Neural progenitor cell (in vitro differentiated cells): ENCODE measurements at regions not wholly inside any gene's neighbourhood (a gene's known extent, or its start where the extent isn't known, plus 50 kb on each side); places are given as distances from the start of the nearest gene placed in this dataset.
"Not testable (repeated sequence)": the region's sequence is repeated elsewhere in the genome, so short reads cannot be mapped to it uniquely, and the experiment has no call there.

Experiments
- DNase-seq: peaks from one replicate; pipeline ENCODE4 v3.0.0-alpha.2; 2016; ENCODE audit warnings: low spot score
- H2AFZ ChIP-seq: fragments of 200-600 bp; sonication (generic); replicated peaks from 2 replicates; pipeline ENCODE4 v1.6.1; 2016; ENCODE audit warnings: antibody characterized with exemption
- H3F3A ChIP-seq: fragments of 200-600 bp; sonication (generic); 2 replicates; pipeline ENCODE4 v1.6.1; 2016; ENCODE audit warnings: antibody characterized with exemption, low read depth
- H3K27ac ChIP-seq: fragments of 200-600 bp; sonication (generic); 2 replicates; pipeline ENCODE4 v1.5.1; 2016; ENCODE audit warnings: mild to moderate bottlenecking
- H3K27me3 ChIP-seq: fragments of 200-600 bp; sonication (generic); 2 replicates; pipeline ENCODE4 v1.6.1; 2016; ENCODE audit warnings: mild to moderate bottlenecking, moderate library complexity
- H3K36me3 ChIP-seq: fragments of 200-600 bp; sonication (generic); 2 replicates; pipeline ENCODE4 v1.5.1; 2016
- H3K4me1 ChIP-seq: fragments of 200-600 bp; sonication (generic); 2 replicates; pipeline ENCODE4 v1.6.1; 2016; ENCODE audit warnings: mixed run types
- H3K4me2 ChIP-seq: fragments of 200-600 bp; sonication (generic); 2 replicates; pipeline ENCODE4 v1.6.1; 2016
- H3K4me3 ChIP-seq: fragments of 200-600 bp; sonication (generic); 2 replicates; pipeline ENCODE4 v1.5.1; 2016
- H3K79me2 ChIP-seq: fragments of 200-600 bp; sonication (generic); 2 replicates; pipeline ENCODE4 v1.6.1; 2016; ENCODE audit warnings: low read depth
- H3K9ac ChIP-seq: fragments of 200-600 bp; sonication (generic); 2 replicates; pipeline ENCODE4 v1.6.1; 2016
- H3K9me3 ChIP-seq: fragments of 200-600 bp; sonication (generic); 2 replicates; pipeline ENCODE4 v1.5.1; 2016; ENCODE audit warnings: low read depth
- H4K20me1 ChIP-seq: fragments of 200-600 bp; sonication (generic); 2 replicates; pipeline ENCODE4 v1.6.1; 2016; ENCODE audit warnings: low read depth
- H3K27ac Mint-ChIP-seq: 3 replicates; pipeline ENCODE4 v1.8.0; 2021; ENCODE audit warnings: mixed read lengths
- H3K27me3 Mint-ChIP-seq: 2 replicates; pipeline ENCODE4 v1.8.0; 2022; ENCODE audit warnings: low read depth, mild to moderate bottlenecking, inconsistent platforms, moderate library complexity, mixed read lengths; ENCODE audit not compliant: insufficient read depth
- H3K36me3 Mint-ChIP-seq: 3 replicates; pipeline ENCODE4 v1.8.0; 2021; ENCODE audit warnings: mixed read lengths
- H3K4me1 Mint-ChIP-seq: 3 replicates; pipeline ENCODE4 v1.8.0; 2021; ENCODE audit warnings: mixed read lengths
- H3K4me3 Mint-ChIP-seq: 3 replicates; pipeline ENCODE4 v1.8.0; 2021; ENCODE audit warnings: mild to moderate bottlenecking, moderate library complexity, mixed read lengths
- H3K9me3 Mint-ChIP-seq: 3 replicates; pipeline ENCODE4 v1.8.0; 2020; ENCODE audit warnings: mixed read lengths
- CTCF ChIP-seq: fragments of 200-600 bp; sonication (generic); IDR thresholded peaks from 2 replicates; pipeline ENCODE4 v1.5.1; 2017; ENCODE audit warnings: antibody characterized with exemption, mild to moderate bottlenecking
- EZH2 ChIP-seq: fragments of 200-600 bp; sonication (generic); IDR thresholded peaks from 2 replicates; pipeline ENCODE4 v1.6.1; 2017; ENCODE audit warnings: antibody characterized with exemption, mild to moderate bottlenecking, moderate library complexity
- EZH2phosphoT487 ChIP-seq: fragments of 200-600 bp; sonication (generic); IDR thresholded peaks from 2 replicates; pipeline ENCODE4 v1.6.1; 2017; ENCODE audit warnings: antibody characterized with exemption

DNA sequence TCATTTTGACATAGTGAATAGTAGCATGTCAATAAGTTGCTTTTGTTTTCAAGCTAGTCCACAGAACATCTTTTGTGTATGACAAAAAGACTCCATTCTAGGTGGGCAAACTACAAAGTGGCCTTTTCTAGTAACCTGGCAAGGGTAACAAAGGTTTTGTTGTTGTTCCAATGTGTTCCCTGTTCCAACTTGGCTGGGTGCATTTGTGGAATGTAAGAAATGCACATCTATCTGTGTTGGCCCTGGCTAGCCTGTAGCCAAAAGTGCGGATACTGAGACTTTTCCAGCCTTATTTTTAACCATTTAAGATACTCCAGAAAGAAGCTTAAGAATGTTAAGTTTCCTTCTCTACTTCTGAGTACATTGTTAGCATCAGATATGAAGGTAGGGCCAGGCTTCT is 118.7 kb upstream of the CHRDL1 start:
- Mint-ChIP-seq H3K36me3 (no peaks in the 10 kb centered on the region), H3K27me3 (peaks cover 5% of the 10 kb centered on the region), H3K27ac (no peak overlapping the region), H3K4me1 (peaks cover 22% of the 10 kb centered on the region), H3K9me3 (no peaks in the 10 kb centered on the region), H3K4me3 (no peak overlapping the region)
- H3K4me3 ChIP-seq: no peak overlapping the region
- no peaks in the 10 kb centered on the region for H3F3A ChIP-seq
- H3K27me3 ChIP-seq: no peaks in the 10 kb centered on the region
- TF ChIP-seq EZH2phosphoT487 (no peak), CTCF (no peak), EZH2 (no peak)
- no peaks in the 10 kb centered on the region for H3K9me3 ChIP-seq
- no peaks in the 10 kb centered on the region for H3K4me1 ChIP-seq
- no peak overlapping the region for H3K9ac ChIP-seq
- peak; percentile 15 for DNase-seq
- H2AFZ ChIP-seq: no peak overlapping the region
- no peak overlapping the region for H3K4me2 ChIP-seq
- no peaks in the 10 kb centered on the region for H4K20me1 ChIP-seq
- H3K79me2 ChIP-seq: no peaks in the 10 kb centered on the region
- no peak overlapping the region for H3K27ac ChIP-seq
- no peaks in the 10 kb centered on the region for H3K36me3 ChIP-seq

- not testable (repeated sequence) for H3K4me1 Mint-ChIP-seq, H3K9me3 ChIP-seq, H3K4me3 ChIP-seq, H3K27me3 Mint-ChIP-seq, H3K4me3 Mint-ChIP-seq, H3K27ac ChIP-seq, H3K79me2 ChIP-seq, H4K20me1 ChIP-seq, H3K36me3 Mint-ChIP-seq, H3K9ac ChIP-seq, H2AFZ ChIP-seq, H3K4me2 ChIP-seq, H3K27ac Mint-ChIP-seq, H3F3A ChIP-seq, DNase-seq, H3K27me3 ChIP-seq, H3K4me1 ChIP-seq, H3K36me3 ChIP-seq
- H3K9me3 Mint-ChIP-seq: peaks cover 18% of the 10 kb centered on the region
Observed at GRCh38 chrX:110904747-110905146, 109.1 kb upstream of the CHRDL1 start.

DNA sequence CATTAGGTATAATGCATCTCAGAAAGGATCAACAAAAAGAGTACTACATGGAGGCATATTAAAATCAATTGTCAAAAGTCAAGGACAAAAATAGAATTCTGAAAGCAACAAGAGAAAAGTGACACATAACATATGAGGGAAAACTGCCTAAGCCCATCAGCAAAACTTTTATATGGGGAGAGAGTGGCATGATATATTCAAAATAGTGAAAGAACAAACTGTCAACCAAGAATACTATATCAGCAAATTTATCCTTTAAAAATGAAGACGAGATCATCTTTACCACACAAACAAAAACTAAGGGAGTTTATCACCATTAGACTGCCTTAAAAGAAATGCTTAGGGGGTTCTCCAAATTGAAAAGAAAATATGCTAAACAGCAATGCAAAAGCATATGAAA is 86.4 kb upstream of the CHRDL1 start:
- no peaks in the 10 kb centered on the region for H4K20me1 ChIP-seq
- TF ChIP-seq CTCF (no peak), EZH2phosphoT487 (no peak), EZH2 (no peak)
- no peak overlapping the region for H3K4me3 ChIP-seq
- no peak overlapping the region for H2AFZ ChIP-seq
- no peak overlapping the region for H3K4me3 Mint-ChIP-seq
- H3K4me1 Mint-ChIP-seq: no peaks in the 10 kb centered on the region
- peaks cover 5% of the 10 kb centered on the region for H3K27me3 Mint-ChIP-seq
- no peak overlapping the region for H3K9ac ChIP-seq
- peaks cover 35% of the 10 kb centered on the region for H3K9me3 Mint-ChIP-seq
- no peaks in the 10 kb centered on the region for H3K79me2 ChIP-seq
- H3K27me3 ChIP-seq: no peaks in the 10 kb centered on the region
- H3K27ac ChIP-seq: no peak overlapping the region
- no peaks in the 10 kb centered on the region for H3K36me3 ChIP-seq
- no peaks in the 10 kb centered on the region for H3K36me3 Mint-ChIP-seq
- peaks cover 27% of the 10 kb centered on the region for H3K9me3 ChIP-seq
- H3K4me1 ChIP-seq: no peaks in the 10 kb centered on the region
- DNase-seq: no peak
- no peak overlapping the region for H3K4me2 ChIP-seq
- H3F3A ChIP-seq: no peaks in the 10 kb centered on the region
- no peak overlapping the region for H3K27ac Mint-ChIP-seq

DNA sequence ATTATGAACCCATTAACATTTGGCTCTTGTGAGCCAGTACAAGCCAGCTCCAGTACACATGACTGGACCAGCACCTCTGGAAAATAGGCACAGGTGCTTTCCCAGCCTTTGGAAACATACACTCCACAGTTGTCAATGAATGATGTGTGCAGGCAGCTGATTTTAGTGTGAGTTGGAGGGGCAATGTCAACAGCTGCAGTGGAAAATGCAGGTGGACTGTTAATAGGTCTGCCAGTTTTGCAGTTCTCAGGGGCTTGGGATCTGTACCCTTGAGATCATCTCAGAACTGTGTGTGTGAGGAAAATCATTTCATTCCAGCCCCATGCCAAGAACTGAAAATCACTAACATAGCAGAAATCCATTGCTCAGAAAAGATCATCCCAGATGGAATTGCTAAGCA is 81.7 kb upstream of the CHRDL1 start:
- Histone ChIP-seq H3K4me3 (no peak overlapping the region), H4K20me1 (no peaks in the 10 kb centered on the region), H3K9me3 (peaks cover 14% of the 10 kb centered on the region), H3K36me3 (no peaks in the 10 kb centered on the region), H3K79me2 (no peaks in the 10 kb centered on the region), H3K27ac (no peak overlapping the region), H3K27me3 (no peaks in the 10 kb centered on the region), H3K4me1 (no peaks in the 10 kb centered on the region), H2AFZ (no peak overlapping the region), H3K9ac (no peak overlapping the region), H3K4me2 (no peak overlapping the region), H3F3A (no peaks in the 10 kb centered on the region)
- no peak overlapping the region for H3K27ac Mint-ChIP-seq
- no peak overlapping the region for H3K4me3 Mint-ChIP-seq
- peaks cover 3% of the 10 kb centered on the region for H3K27me3 Mint-ChIP-seq
- H3K4me1 Mint-ChIP-seq: no peaks in the 10 kb centered on the region
- H3K9me3 Mint-ChIP-seq: peaks cover 26% of the 10 kb centered on the region
- TF ChIP-seq EZH2phosphoT487 (no peak), EZH2 (no peak), CTCF (no peak)
- no peaks in the 10 kb centered on the region for H3K36me3 Mint-ChIP-seq
- no peak for DNase-seq
